ENCODE measurements at regions not wholly inside any gene's neighbourhood (a gene's known extent, or its start where the extent isn't known, plus 50 kb on each side); places are given as distances from the start of the nearest gene placed in this dataset.

- TF ChIP-seq CTCF (IDR thresholded peaks at IDR 0.05) (no peak), JUN (CRISPR knock-in tag; IDR thresholded peaks at IDR 0.05) (no peak), ETV6 (CRISPR knock-in tag; IDR thresholded peaks at IDR 0.05) (no peak), ZBTB21 (CRISPR knock-in tag; IDR thresholded peaks at IDR 0.05; ENCODE audit: borderline replicate concordance) (no peak), CREB1 (CRISPR knock-in tag; IDR thresholded peaks at IDR 0.05) (no peak)
Measured at GRCh38 chr2:176944998-176945397, 267.6 kb upstream of the HNRNPA3 start.

Data from WTC11 (cell line).